ENCODE measurements at regions not wholly inside any gene's neighbourhood (a gene's known extent, or its start where the extent isn't known, plus 50 kb on each side); places are given as distances from the start of the nearest gene placed in this dataset.

- no peak for DNase-seq (ENCODE audit: low read depth)
- H3K4me3 ChIP-seq (ENCODE audit: control insufficient read depth, low read depth, low read length), result no peak overlapping the region
- no peak for TF ChIP-seq CTCF (conservative IDR thresholded peaks at IDR 0.05; ENCODE audit: control insufficient read depth, insufficient read depth, low read depth, low read length)
Observed at GRCh38 chr12:132417741-132418140, 72.2 kb upstream of the FBRSL1 start.

GRCh38 chr12:132416827-132417226 lies 73.1 kb upstream of the FBRSL1 start:
- H3K4me3 ChIP-seq (ENCODE audit: control insufficient read depth, low read depth, low read length), result no peak overlapping the region
- no peak for DNase-seq (ENCODE audit: low read depth)
- TF ChIP-seq CTCF (conservative IDR thresholded peaks at IDR 0.05; ENCODE audit: control insufficient read depth, insufficient read depth, low read depth, low read length), result no peak

GRCh38 chr12:132416121-132416673 lies 73.8 kb upstream of the FBRSL1 start:
- no peak for DNase-seq (ENCODE audit: low read depth)
- TF ChIP-seq CTCF (conservative IDR thresholded peaks at IDR 0.05; ENCODE audit: control insufficient read depth, insufficient read depth, low read depth, low read length), result no peak
- no peak overlapping the region for H3K4me3 ChIP-seq (ENCODE audit: control insufficient read depth, low read depth, low read length)

- no peak overlapping the region for H3K4me3 ChIP-seq (ENCODE audit: control insufficient read depth, low read depth, low read length)
- no peak for DNase-seq (ENCODE audit: low read depth)
- no peak for TF ChIP-seq CTCF (conservative IDR thresholded peaks at IDR 0.05; ENCODE audit: control insufficient read depth, insufficient read depth, low read depth, low read length)
Observed at GRCh38 chr12:132415327-132416120, 74.4 kb upstream of the FBRSL1 start.

GRCh38 chr12:132414634-132415326 lies 75.2 kb upstream of the FBRSL1 start:
- peak; percentile 68 for DNase-seq (ENCODE audit: low read depth)
- H3K4me3 ChIP-seq (ENCODE audit: control insufficient read depth, low read depth, low read length), result no peak overlapping the region
- TF ChIP-seq CTCF (conservative IDR thresholded peaks at IDR 0.05; ENCODE audit: control insufficient read depth, insufficient read depth, low read depth, low read length), result peak; percentile 78

- TF ChIP-seq CTCF (conservative IDR thresholded peaks at IDR 0.05; ENCODE audit: control insufficient read depth, insufficient read depth, low read depth, low read length), result peak; percentile 45
- no peak for DNase-seq (ENCODE audit: low read depth)
- no peak overlapping the region for H3K4me3 ChIP-seq (ENCODE audit: control insufficient read depth, low read depth, low read length)
Observed at GRCh38 chr12:132413931-132414588, 75.9 kb upstream of the FBRSL1 start.

All from fibroblast of mammary gland (primary cell).